ENCODE measurements at regions not wholly inside any gene's neighbourhood (a gene's known extent, or its start where the extent isn't known, plus 50 kb on each side); places are given as distances from the start of the nearest gene placed in this dataset.
"Not testable (repeated sequence)": the region's sequence is repeated elsewhere in the genome, so short reads cannot be mapped to it uniquely, and the experiment has no call there.

GRCh38 chr17:20938988-20939615 is 103.7 kb downstream of the USP22 start:
- no peak for DNase-seq

DNA sequence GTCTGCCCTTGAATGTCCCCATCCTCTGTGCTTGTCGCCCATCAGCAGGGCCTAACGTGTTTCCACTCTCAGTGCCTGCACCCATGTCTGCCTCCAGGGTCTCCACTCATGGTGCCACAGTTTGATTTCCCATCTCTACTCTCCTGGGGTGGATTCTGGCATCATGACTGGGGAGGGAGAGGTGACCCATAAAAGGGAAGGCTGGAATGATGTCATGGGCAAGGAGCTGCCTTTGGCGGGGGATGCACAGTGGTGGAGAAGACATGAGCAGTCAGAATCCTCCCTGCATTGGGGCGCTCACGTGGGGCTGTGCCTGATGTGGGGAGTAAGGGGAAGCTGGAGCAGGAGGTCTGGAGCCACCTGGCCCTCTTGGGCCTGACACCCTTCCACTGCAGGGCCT is 100.9 kb downstream of the USP22 start:
- no peak for DNase-seq

DNA sequence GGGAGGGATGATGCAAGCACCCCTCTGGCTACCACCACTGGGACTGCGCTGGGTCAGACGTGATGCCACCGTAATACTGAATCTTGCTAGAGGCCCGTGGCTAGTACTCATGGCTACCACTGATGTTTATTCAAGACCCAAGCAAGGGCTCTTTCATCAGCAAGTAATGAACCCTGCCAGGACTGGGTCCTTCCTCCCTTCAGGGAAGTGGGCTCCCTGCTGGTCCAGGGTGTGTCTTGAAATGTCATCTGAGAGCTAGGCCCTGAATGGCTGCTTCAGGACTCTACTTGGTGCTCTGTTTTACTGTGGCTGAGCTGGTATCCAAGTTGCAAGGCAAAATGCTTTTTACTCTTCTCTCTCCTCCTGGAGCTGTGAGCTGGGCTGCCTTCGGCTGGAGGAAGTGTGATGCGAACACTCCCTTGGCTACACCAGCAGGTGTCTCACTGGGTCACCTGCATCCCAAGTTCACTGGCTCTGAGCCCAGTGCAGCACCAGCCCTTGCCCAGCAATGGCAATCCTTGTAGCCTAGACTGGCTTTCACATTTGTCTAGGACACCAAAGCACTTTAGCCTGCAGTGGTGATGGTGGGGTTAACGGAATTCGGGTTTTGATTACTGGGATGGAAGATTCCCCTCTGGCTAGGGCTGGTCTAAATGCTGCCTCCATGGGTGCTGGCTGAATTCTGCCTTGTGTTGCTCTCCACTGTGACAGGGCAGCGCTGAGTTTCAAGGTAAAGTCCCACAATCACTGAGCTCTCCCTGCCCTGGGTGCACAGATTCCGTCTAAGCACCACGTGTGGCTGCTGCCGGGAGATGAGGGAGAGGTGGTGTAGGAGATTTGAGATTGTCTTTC is 98.6 kb downstream of the USP22 start:
- DNase-seq, result no peak

DNA sequence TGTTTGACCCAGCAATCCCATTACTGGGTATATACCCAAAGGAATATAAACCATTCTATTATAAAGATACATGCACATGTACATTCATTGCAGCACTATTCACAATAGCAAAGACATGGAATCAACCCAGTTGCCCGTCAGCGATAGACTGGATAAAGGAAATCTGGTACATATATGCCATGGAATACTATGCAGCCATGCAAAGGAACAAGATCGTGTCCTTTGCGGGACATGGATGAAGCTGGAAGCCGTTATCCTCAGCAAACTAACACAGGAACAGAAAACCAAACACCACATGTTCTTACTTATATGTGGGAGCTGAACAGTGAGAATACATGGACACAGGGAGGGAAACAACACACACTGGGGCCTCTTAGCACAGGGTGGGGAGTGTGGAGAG is 95.1 kb downstream of the USP22 start:
- not testable (repeated sequence) for DNase-seq

- no peak for DNase-seq
Measured at GRCh38 chr17:20948984-20949777, 93.6 kb downstream of the USP22 start.
